Activated CD4-positive, CD25-positive, alpha-beta regulatory T cell treated with anti-CD3 and anti-CD28 coated beads, Interleukin-2, amount 50 U/mL, for 24 hours (primary cell): ENCODE measurements at regions not wholly inside any gene's neighbourhood (a gene's known extent, or its start where the extent isn't known, plus 50 kb on each side); places are given as distances from the start of the nearest gene placed in this dataset.

Experiments
- ATAC-seq, 2 donors: fragments of 150-1000 bp; cut with Tn5 transposase; one replicate each; pipeline ENCODE4 v1.10.0; 2021; ENCODE audit warnings: mild to moderate bottlenecking in 1 of 2, moderate library complexity in 1 of 2

- ATAC-seq, result no peak
Observed at GRCh38 chr4:107151173-107151572, 115.1 kb upstream of the DKK2 start.

- ATAC-seq, result no peak
Observed at GRCh38 chr4:107148904-107149303, 112.8 kb upstream of the DKK2 start.

- ATAC-seq, result no peak
Observed at GRCh38 chr4:107147873-107148272, 111.8 kb upstream of the DKK2 start.

GRCh38 chr4:107138433-107138832 is 102.3 kb upstream of the DKK2 start:
- ATAC-seq, result no peak

GRCh38 chr4:107133965-107134653 is 98.0 kb upstream of the DKK2 start:
- no peak for ATAC-seq

GRCh38 chr4:107131295-107131694 is 95.2 kb upstream of the DKK2 start:
- ATAC-seq, result no peak

GRCh38 chr4:107130157-107130556 is 94.0 kb upstream of the DKK2 start:
- no peak for ATAC-seq

- ATAC-seq, result no peak
Observed at GRCh38 chr4:107129611-107130010, 93.5 kb upstream of the DKK2 start.

- ATAC-seq, result no peak
Observed at GRCh38 chr4:107129076-107129475, 93.0 kb upstream of the DKK2 start.

- no peak for ATAC-seq
Observed at GRCh38 chr4:107128116-107128515, 92.0 kb upstream of the DKK2 start.

GRCh38 chr4:107125496-107125895 is 89.4 kb upstream of the DKK2 start:
- no peak for ATAC-seq

- no peak for ATAC-seq
Observed at GRCh38 chr4:107122736-107123135, 86.6 kb upstream of the DKK2 start.

GRCh38 chr4:107120661-107121060 is 84.5 kb upstream of the DKK2 start:
- no peak for ATAC-seq

- no peak for ATAC-seq
Observed at GRCh38 chr4:107117726-107118125, 81.6 kb upstream of the DKK2 start.

GRCh38 chr4:107115185-107115847 is 79.2 kb upstream of the DKK2 start:
- ATAC-seq, result no peak

GRCh38 chr4:107114059-107114458 is 77.9 kb upstream of the DKK2 start:
- ATAC-seq, result no peak

- ATAC-seq, result no peak
Observed at GRCh38 chr4:107098401-107098800, 62.3 kb upstream of the DKK2 start.

GRCh38 chr4:107094976-107095375 is 58.9 kb upstream of the DKK2 start:
- ATAC-seq, result no peak

GRCh38 chr4:107094332-107094731 is 58.2 kb upstream of the DKK2 start:
- ATAC-seq, result no peak
